A673 (cell line): ENCODE measurements at regions not wholly inside any gene's neighbourhood (a gene's known extent, or its start where the extent isn't known, plus 50 kb on each side); places are given as distances from the start of the nearest gene placed in this dataset.

ENCODE experiments used
- EZH2 ChIP-seq: fragments of 200-600 bp; sonication (generic); IDR thresholded peaks from 2 replicates; pipeline ENCODE4 v1.6.1; 2017; ENCODE audit warnings: borderline replicate concordance, low read depth, mild to moderate bottlenecking, mixed read lengths, antibody characterized with exemption, low read length; ENCODE audit not compliant: poor library complexity, severe bottlenecking
- TF ChIP-seq, protein P1 (sequence below): fragments of 300-800, 200-600 bp; sonication (generic); conservative IDR thresholded peaks from 2 replicates; pipeline ENCODE4 v1.5.1; 2017; ENCODE audit warnings: low read depth, mild to moderate bottlenecking, antibody characterized with exemption, low read length, moderate library complexity, mixed read lengths

DNA sequence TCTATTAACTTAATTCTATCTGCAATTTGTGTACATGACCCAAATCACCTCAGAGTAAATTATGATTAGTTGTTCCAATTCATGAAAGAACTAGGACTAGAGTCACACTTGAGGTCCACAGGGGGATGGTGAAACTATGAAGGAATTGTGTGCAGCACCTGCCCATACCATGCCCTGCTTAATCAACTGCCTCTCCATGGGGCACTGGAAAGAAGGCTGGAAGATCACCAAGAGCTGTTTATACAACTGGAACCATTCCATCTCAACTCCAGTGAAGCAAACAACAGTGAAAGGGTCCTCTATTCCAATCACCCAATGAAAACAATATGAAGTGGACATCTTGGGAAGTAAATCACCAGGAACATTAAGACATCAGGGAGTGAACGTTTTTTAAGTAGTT lies 98.7 kb upstream of the SEMA3D start:
- TF ChIP-seq, protein P1, sequence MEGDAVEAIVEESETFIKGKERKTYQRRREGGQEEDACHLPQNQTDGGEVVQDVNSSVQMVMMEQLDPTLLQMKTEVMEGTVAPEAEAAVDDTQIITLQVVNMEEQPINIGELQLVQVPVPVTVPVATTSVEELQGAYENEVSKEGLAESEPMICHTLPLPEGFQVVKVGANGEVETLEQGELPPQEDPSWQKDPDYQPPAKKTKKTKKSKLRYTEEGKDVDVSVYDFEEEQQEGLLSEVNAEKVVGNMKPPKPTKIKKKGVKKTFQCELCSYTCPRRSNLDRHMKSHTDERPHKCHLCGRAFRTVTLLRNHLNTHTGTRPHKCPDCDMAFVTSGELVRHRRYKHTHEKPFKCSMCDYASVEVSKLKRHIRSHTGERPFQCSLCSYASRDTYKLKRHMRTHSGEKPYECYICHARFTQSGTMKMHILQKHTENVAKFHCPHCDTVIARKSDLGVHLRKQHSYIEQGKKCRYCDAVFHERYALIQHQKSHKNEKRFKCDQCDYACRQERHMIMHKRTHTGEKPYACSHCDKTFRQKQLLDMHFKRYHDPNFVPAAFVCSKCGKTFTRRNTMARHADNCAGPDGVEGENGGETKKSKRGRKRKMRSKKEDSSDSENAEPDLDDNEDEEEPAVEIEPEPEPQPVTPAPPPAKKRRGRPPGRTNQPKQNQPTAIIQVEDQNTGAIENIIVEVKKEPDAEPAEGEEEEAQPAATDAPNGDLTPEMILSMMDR = no peak
- no peak for TF ChIP-seq EZH2
